GM23248 (cell line): ENCODE measurements at regions not wholly inside any gene's neighbourhood (a gene's known extent, or its start where the extent isn't known, plus 50 kb on each side); places are given as distances from the start of the nearest gene placed in this dataset.

Source experiments
- EZH2 ChIP-seq: fragments of 200-600 bp; sonication (generic); IDR thresholded peaks from 2 replicates; pipeline ENCODE4 v1.6.1; 2018; ENCODE audit warnings: antibody characterized with exemption, mild to moderate bottlenecking; ENCODE audit not compliant: insufficient read depth, poor library complexity, severe bottlenecking
- EZH2phosphoT487 ChIP-seq: fragments of 200-600 bp; sonication (generic); IDR thresholded peaks from 2 replicates; pipeline ENCODE4 v1.6.1; 2018; ENCODE audit warnings: antibody characterized with exemption, moderate library complexity, mild to moderate bottlenecking, low read depth; ENCODE audit not compliant: insufficient read depth

DNA sequence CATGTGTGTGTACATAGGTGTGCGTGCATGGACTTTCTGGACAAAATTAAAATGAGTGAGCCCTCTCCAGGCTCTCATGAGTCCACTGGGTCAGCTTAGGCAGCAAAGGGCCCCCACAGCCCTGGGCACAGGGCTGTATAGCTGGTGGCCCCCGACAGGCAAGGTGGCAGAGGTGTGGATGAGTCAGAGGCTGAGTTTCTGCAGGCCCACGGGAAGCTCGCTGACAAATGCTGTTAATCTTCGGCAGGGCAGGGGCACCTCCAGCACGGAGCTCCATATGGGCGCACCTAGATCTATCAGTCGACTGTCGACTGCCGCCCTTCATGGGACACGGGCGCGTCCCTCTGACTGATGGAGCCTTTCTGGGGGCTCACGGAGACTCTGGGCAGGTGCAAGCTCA is 181.1 kb downstream of the URI1 start:
- TF ChIP-seq EZH2phosphoT487 (no peak), EZH2 (no peak)
